ENCODE measurements at regions not wholly inside any gene's neighbourhood (a gene's known extent, or its start where the extent isn't known, plus 50 kb on each side); places are given as distances from the start of the nearest gene placed in this dataset.

DNA sequence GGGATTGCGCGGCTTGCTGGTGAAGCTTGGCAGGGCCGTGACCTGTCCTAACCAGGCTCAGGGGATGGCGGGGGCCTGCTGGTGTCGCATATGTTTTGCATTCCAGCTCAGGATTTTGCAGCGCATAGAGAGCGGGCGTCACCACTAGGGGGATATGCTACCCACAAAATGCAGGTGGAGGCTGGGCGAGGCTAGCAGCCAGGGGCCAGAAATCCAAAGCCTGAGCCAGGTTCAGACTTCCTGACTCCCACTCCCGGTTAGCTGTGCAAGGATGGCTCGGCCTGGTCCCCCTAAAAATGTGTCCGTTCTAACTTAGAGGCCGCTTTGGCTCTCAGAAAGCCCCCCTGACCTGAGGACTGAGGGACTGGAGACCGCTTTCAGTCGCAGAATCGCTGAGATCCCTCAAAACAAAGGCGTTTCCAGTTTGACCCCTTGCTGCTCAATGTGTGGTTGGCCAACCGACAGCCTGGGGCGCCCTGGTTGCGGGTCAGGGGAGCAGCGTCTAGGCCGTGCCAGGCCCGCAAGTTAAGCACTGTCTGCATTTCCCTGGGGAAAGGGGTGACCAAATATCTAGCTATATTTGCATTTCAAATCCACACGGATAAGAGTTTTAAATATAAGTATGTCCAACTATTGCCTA, 361.1 kb upstream of the AMELY start:
- peak; percentile 59 for TF ChIP-seq CTCF (IDR thresholded peaks at IDR 0.05; ENCODE audit: control extremely low read depth, extremely low read depth, low read depth, missing control alignments)
- ChIA-PET CTCF (interaction anchor here (0.7 to 1.6 kb wide), 5 partner anchors 7 to 28 kb away, joined by 3 to 6 read pairs (median 3); no protein-coding TSS in a partner anchor), POLR2A (no interaction called here)
- no peak for DNase-seq (ENCODE audit: extremely low spot score)

- DNase-seq (ENCODE audit: extremely low spot score) = no peak
- POLR2A ChIA-PET = no interaction called here
- TF ChIP-seq CTCF (IDR thresholded peaks at IDR 0.05; ENCODE audit: control extremely low read depth, extremely low read depth, low read depth, missing control alignments) = no peak
- CTCF ChIA-PET = interaction anchor here (0.9 kb wide), 1 partner anchor 9 kb away, joined by 3 read pairs; no protein-coding TSS in a partner anchor
These were observed 352.2 kb upstream of the AMELY start for GRCh38 chrY:7263773-7264172.

DNA sequence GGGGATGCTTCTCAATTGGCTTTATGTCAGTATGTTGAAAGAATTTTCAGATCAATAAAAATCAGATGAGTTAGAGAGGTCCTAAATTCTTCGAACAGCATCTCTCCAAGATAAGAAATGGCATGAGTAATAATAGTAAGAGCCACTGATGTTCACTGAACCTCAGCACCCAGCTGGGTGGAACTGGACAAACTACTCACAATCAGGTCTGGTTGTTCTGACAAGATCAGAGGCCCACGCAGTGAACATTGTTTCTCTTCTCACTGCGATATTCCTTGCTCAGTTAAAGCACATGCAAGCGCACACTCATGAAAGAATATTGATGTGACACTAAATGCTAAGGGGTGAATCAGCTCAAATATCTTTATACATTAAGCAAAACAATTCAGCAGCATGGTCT, 351.0 kb upstream of the AMELY start:
- ChIA-PET CTCF (no interaction called here), POLR2A (no interaction called here)
- TF ChIP-seq CTCF (IDR thresholded peaks at IDR 0.05; ENCODE audit: control extremely low read depth, extremely low read depth, low read depth, missing control alignments) = no peak
- no peak for DNase-seq (ENCODE audit: extremely low spot score)

GRCh38 chrY:7261254-7261653, 349.7 kb upstream of the AMELY start:
- no peak for TF ChIP-seq CTCF (IDR thresholded peaks at IDR 0.05; ENCODE audit: control extremely low read depth, extremely low read depth, low read depth, missing control alignments)
- ChIA-PET POLR2A (no interaction called here), CTCF (no interaction called here)
- DNase-seq (ENCODE audit: extremely low spot score) = no peak

- ChIA-PET CTCF (no interaction called here), POLR2A (no interaction called here)
- no peak for DNase-seq (ENCODE audit: extremely low spot score)
- no peak for TF ChIP-seq CTCF (IDR thresholded peaks at IDR 0.05; ENCODE audit: control extremely low read depth, extremely low read depth, low read depth, missing control alignments)
These were observed 328.5 kb upstream of the AMELY start for GRCh38 chrY:7240101-7240500.

- no peak for TF ChIP-seq CTCF (IDR thresholded peaks at IDR 0.05; ENCODE audit: control extremely low read depth, extremely low read depth, low read depth, missing control alignments)
- CTCF ChIA-PET = no interaction called here
- POLR2A ChIA-PET = no interaction called here
- DNase-seq (ENCODE audit: extremely low spot score) = no peak
These were observed 300.4 kb upstream of the AMELY start for GRCh38 chrY:7211971-7212370.

All from GM10248 (cell line).